Thyroid gland (tissue), 4 donors: ENCODE measurements at regions not wholly inside any gene's neighbourhood (a gene's known extent, or its start where the extent isn't known, plus 50 kb on each side); places are given as distances from the start of the nearest gene placed in this dataset.

ENCODE experiments used
- POLR2A ChIP-seq, 2 donors: fragments of 450-650 bp; IDR thresholded peaks; one replicate each; pipeline ENCODE4 v1.6.1; 2017; ENCODE audit warnings: antibody characterized with exemption in 2 of 2, mild to moderate bottlenecking in 2 of 2, moderate library complexity in 1 of 2
- TF ChIP-seq, protein P1 (sequence below), 6 experiments: fragments of 200-600 bp in 3 of 6; fragments of 450-650 bp in 3 of 6; sonication (generic) in 3 of 6; IDR thresholded peaks; one replicate each; pipeline ENCODE4 v1.5.1; 2016 to 2019; ENCODE audit warnings: antibody characterized with exemption in 6 of 6, mild to moderate bottlenecking in 2 of 6, inconsistent platforms in 1 of 6, moderate library complexity in 1 of 6

DNA sequence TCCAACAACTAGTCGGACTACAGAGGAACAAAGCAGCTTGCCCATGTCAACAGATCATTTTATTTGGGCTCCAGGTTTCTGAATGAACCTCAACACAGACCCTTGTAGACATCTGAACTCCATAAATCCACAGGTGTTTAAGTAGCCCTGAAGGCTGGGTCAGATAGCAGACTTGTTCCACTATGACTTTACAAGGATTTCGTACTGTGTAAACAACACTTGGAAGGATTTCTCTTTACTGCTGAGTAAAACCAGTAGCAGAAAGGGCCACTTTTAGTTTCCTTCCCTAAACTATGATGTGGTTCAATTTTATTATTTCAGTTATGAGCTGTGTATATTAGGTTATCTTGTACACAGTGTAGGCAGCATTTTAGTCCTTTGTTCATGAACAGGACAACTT is 316.4 kb upstream of the ADGRL2 start:
- TF ChIP-seq POLR2A (IDR thresholded peaks at IDR 0.05), result no peak
- TF ChIP-seq, protein P1, sequence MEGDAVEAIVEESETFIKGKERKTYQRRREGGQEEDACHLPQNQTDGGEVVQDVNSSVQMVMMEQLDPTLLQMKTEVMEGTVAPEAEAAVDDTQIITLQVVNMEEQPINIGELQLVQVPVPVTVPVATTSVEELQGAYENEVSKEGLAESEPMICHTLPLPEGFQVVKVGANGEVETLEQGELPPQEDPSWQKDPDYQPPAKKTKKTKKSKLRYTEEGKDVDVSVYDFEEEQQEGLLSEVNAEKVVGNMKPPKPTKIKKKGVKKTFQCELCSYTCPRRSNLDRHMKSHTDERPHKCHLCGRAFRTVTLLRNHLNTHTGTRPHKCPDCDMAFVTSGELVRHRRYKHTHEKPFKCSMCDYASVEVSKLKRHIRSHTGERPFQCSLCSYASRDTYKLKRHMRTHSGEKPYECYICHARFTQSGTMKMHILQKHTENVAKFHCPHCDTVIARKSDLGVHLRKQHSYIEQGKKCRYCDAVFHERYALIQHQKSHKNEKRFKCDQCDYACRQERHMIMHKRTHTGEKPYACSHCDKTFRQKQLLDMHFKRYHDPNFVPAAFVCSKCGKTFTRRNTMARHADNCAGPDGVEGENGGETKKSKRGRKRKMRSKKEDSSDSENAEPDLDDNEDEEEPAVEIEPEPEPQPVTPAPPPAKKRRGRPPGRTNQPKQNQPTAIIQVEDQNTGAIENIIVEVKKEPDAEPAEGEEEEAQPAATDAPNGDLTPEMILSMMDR (IDR thresholded peaks at IDR 0.05), result no peak
